ENCODE measurements at regions not wholly inside any gene's neighbourhood (a gene's known extent, or its start where the extent isn't known, plus 50 kb on each side); places are given as distances from the start of the nearest gene placed in this dataset.

GRCh38 chr3:40745381-40746106 is 220.8 kb downstream of the ZNF621 start:
- Mint-ChIP-seq H3K9me3 (no peaks in the 10 kb centered on the region), H3K4me3 (no peak overlapping the region), H3K27ac (no peak overlapping the region), H3K27me3 (no peaks in the 10 kb centered on the region), H3K36me3 (no peaks in the 10 kb centered on the region), H3K4me1 (ENCODE audit: unreplicated experiment) (peaks cover 15% of the 10 kb centered on the region)
- no peak for DNase-seq (ENCODE audit: extremely low spot score, unreplicated experiment)
- TF ChIP-seq CTCF (conservative IDR thresholded peaks at IDR 0.05), result no peak

GRCh38 chr3:40751666-40752065 is 226.9 kb downstream of the ZNF621 start:
- H3K9me3 Mint-ChIP-seq, result no peaks in the 10 kb centered on the region
- no peaks in the 10 kb centered on the region for H3K27me3 Mint-ChIP-seq
- H3K4me1 Mint-ChIP-seq (ENCODE audit: unreplicated experiment), result no peaks in the 10 kb centered on the region
- no peak for TF ChIP-seq CTCF (conservative IDR thresholded peaks at IDR 0.05)
- no peak for DNase-seq (ENCODE audit: extremely low spot score, unreplicated experiment)
- no peak overlapping the region for H3K4me3 Mint-ChIP-seq
- H3K27ac Mint-ChIP-seq, result no peak overlapping the region
- H3K36me3 Mint-ChIP-seq, result no peaks in the 10 kb centered on the region

- Mint-ChIP-seq H3K4me1 (ENCODE audit: unreplicated experiment) (no peaks in the 10 kb centered on the region), H3K27me3 (no peaks in the 10 kb centered on the region), H3K9me3 (no peaks in the 10 kb centered on the region), H3K4me3 (no peak overlapping the region), H3K36me3 (no peaks in the 10 kb centered on the region), H3K27ac (no peak overlapping the region)
- TF ChIP-seq CTCF (conservative IDR thresholded peaks at IDR 0.05), result no peak
- no peak for DNase-seq (ENCODE audit: extremely low spot score, unreplicated experiment)
Observed at GRCh38 chr3:40752492-40752891, 227.7 kb downstream of the ZNF621 start.

- no peaks in the 10 kb centered on the region for H3K4me1 Mint-ChIP-seq (ENCODE audit: unreplicated experiment)
- no peaks in the 10 kb centered on the region for H3K9me3 Mint-ChIP-seq
- no peak for TF ChIP-seq CTCF (conservative IDR thresholded peaks at IDR 0.05)
- H3K36me3 Mint-ChIP-seq, result no peaks in the 10 kb centered on the region
- no peak overlapping the region for H3K4me3 Mint-ChIP-seq
- no peak for DNase-seq (ENCODE audit: extremely low spot score, unreplicated experiment)
- no peaks in the 10 kb centered on the region for H3K27me3 Mint-ChIP-seq
- H3K27ac Mint-ChIP-seq, result no peak overlapping the region
Observed at GRCh38 chr3:40753291-40753770, 228.6 kb downstream of the ZNF621 start.

- Mint-ChIP-seq H3K9me3 (no peaks in the 10 kb centered on the region), H3K36me3 (no peaks in the 10 kb centered on the region), H3K27ac (no peak overlapping the region), H3K4me1 (ENCODE audit: unreplicated experiment) (no peaks in the 10 kb centered on the region), H3K4me3 (no peak overlapping the region), H3K27me3 (no peaks in the 10 kb centered on the region)
- no peak for TF ChIP-seq CTCF (conservative IDR thresholded peaks at IDR 0.05)
- DNase-seq (ENCODE audit: extremely low spot score, unreplicated experiment), result no peak
Observed at GRCh38 chr3:40753951-40754350, 229.2 kb downstream of the ZNF621 start.

Measured in type B pancreatic cell (in vitro differentiated cells).